Left lung (tissue), 4 donors: ENCODE measurements at regions not wholly inside any gene's neighbourhood (a gene's known extent, or its start where the extent isn't known, plus 50 kb on each side); places are given as distances from the start of the nearest gene placed in this dataset.

ENCODE experiments used
- ATAC-seq: fragments of 200-7000 bp; cut with Tn5 transposase; one replicate; pipeline ENCODE4 v1.9.1; 2020; ENCODE audit warnings: moderate library complexity
- DNase-seq, 4 donors: peaks; one replicate each; pipeline ENCODE4 v3.0.0-alpha.2; 2013 to 2020
- H3K27ac ChIP-seq, 2 donors: fragments of 200-600 bp; sonication (generic) in 1 of 2; one replicate each; pipeline versions ENCODE4 v1.5.0 to v1.8.0; 2020 to 2021
- H3K27me3 ChIP-seq, 2 donors: fragments of 200-600 bp; sonication (generic) in 1 of 2; one replicate each; pipeline versions ENCODE4 v1.5.0 to v1.8.0; 2020 to 2021
- H3K36me3 ChIP-seq, 2 donors: fragments of 200-600 bp; sonication (generic) in 1 of 2; one replicate each; pipeline versions ENCODE4 v1.5.0 to v1.8.0; 2020 to 2021
- H3K4me1 ChIP-seq, 2 donors: fragments of 200-600 bp; one replicate each; pipeline ENCODE4 v1.8.0; 2021
- H3K4me3 ChIP-seq, 2 donors: fragments of 200-600 bp; sonication (generic) in 1 of 2; one replicate each; pipeline versions ENCODE4 v1.5.0 to v1.8.0; 2020 to 2021; ENCODE audit warnings: mild to moderate bottlenecking in 1 of 2
- H3K9me3 ChIP-seq, 2 donors: fragments of 200-600 bp; sonication (generic) in 1 of 2; one replicate each; pipeline versions ENCODE4 v1.5.0 to v1.8.0; 2020 to 2021
- CTCF ChIP-seq, 2 donors: fragments of 200-600 bp; sonication (generic) in 1 of 2; IDR thresholded peaks; one replicate each; pipeline versions ENCODE4 v1.5.0 to v1.8.0; 2021; ENCODE audit warnings: antibody characterized with exemption in 2 of 2
- intact Hi-C, 2 donors: fragments of 100-400 bp; cut with DNase I; formaldehyde crosslinking; loops; one replicate each; pipeline versions ENCODE4 v1.11.2 to v1.14.2; 2022
- donor health status: DM: no; HTN: yes; CAD: no.
- donor health status: DM: no; HTN: no; CAD: no.

- ATAC-seq (no peak), DNase-seq (no peak)
- H3K36me3 ChIP-seq = no peaks in the 10 kb centered on the region
- intact Hi-C loops = no loop called here
- no peaks in the 10 kb centered on the region for H3K27me3 ChIP-seq
- no peak overlapping the region for H3K27ac ChIP-seq
- H3K4me3 ChIP-seq = no peak overlapping the region
- H3K4me1 ChIP-seq = no peaks in the 10 kb centered on the region
- no peak for TF ChIP-seq CTCF (IDR thresholded peaks at IDR 0.05)
- peaks cover 0 to 4% of the 10 kb centered on the region in 2 donors for H3K9me3 ChIP-seq
Observed at GRCh38 chr6:84392261-84392660, 164.8 kb upstream of the CEP162 start.

- Histone ChIP-seq H3K4me3 (no peak overlapping the region), H3K27ac (no peak overlapping the region), H3K4me1 (no peaks in the 10 kb centered on the region), H3K9me3 (peaks cover 0 to 11% of the 10 kb centered on the region in 2 donors), H3K36me3 (no peaks in the 10 kb centered on the region), H3K27me3 (no peaks in the 10 kb centered on the region)
- ATAC-seq = no peak
- DNase-seq = no peak
- no peak for TF ChIP-seq CTCF (IDR thresholded peaks at IDR 0.05)
- intact Hi-C loops = no loop called here
Observed at GRCh38 chr6:84390851-84391250, 163.4 kb upstream of the CEP162 start.

DNA sequence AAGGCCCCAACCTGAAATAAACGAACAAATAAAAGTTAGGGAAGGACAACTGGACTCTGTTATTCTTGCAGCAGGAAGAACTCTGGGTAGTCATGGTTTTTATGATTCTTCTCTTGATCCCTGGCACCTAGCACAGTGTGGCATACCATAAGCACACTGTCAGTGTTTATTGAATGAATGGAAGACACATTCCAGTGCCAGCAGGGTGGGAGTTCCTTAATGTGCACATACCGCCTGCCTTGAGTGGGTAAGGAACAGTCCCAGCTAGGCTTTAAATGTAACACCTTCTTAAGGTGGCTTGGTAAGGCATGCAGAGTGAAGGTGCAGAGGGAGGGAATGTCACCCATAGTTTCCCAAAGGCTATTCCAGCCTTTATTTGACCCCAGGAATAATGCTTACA lies 162.9 kb upstream of the CEP162 start:
- no peak for TF ChIP-seq CTCF (IDR thresholded peaks at IDR 0.05)
- no peak overlapping the region for H3K4me3 ChIP-seq

DNA sequence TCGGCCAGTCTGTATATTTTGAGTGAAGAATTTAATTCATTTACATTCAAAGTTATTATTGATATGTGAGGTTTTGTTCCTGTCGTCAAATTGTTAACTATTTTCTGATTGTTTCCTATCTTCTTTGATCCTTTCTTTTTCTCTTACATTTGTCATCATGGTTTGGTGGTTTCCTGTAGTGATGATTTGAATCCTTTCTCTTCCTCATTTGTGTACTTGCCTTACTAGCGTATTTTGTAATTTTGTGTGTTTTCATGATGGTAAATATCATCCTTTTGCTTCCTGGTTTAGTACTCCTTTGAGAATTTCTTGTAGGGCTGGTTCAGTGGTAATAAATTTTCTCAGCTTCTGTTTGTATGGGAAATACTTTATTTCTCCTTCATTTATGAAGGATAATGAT lies 151.7 kb upstream of the CEP162 start:
- Histone ChIP-seq H3K9me3 (peaks cover 0 to 21% of the 10 kb centered on the region in 2 donors), H3K4me3 (no peak overlapping the region), H3K4me1 (no peaks in the 10 kb centered on the region), H3K27ac (no peak overlapping the region), H3K27me3 (no peaks in the 10 kb centered on the region), H3K36me3 (no peaks in the 10 kb centered on the region)
- TF ChIP-seq CTCF (IDR thresholded peaks at IDR 0.05) = no peak
- ATAC-seq = no peak
- DNase-seq = no peak
- intact Hi-C loops = no loop called here

More for the DNA sequence above, 162.9 kb upstream of the CEP162 start:
- DNase-seq = no peak
- Histone ChIP-seq H3K27me3 (no peaks in the 10 kb centered on the region), H3K27ac (no peak overlapping the region), H3K4me1 (no peaks in the 10 kb centered on the region), H3K36me3 (no peaks in the 10 kb centered on the region), H3K9me3 (peaks cover 0 to 13% of the 10 kb centered on the region in 2 donors)
- intact Hi-C loops = no loop called here
- ATAC-seq = no peak

DNA sequence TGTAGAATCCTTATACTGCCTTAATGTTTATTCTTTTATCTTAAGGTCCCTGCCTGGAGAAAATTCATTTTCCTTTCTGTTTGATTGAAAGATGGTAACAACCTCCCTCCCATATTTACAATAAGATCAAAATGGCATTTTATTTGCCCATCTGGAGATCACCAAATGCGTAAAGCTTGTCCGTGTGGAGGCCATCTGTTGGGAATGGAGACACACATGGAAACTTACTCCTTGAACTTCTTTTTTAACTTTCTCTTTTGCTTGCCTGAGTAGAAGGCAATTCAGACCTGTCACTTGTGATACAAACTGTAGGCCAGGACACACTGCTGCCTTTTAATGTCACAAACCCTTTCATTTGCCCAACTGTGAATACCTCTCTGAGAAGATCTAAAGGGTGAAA lies 144.8 kb upstream of the CEP162 start:
- ATAC-seq (no peak), DNase-seq (no peak)
- Histone ChIP-seq H3K9me3 (peaks cover 0 to 14% of the 10 kb centered on the region in 2 donors), H3K36me3 (no peaks in the 10 kb centered on the region), H3K27me3 (no peaks in the 10 kb centered on the region), H3K4me3 (no peak overlapping the region), H3K4me1 (no peaks in the 10 kb centered on the region), H3K27ac (no peak overlapping the region)
- no peak for TF ChIP-seq CTCF (IDR thresholded peaks at IDR 0.05)
- intact Hi-C loops = no loop called here
